ENCODE measurements at regions not wholly inside any gene's neighbourhood (a gene's known extent, or its start where the extent isn't known, plus 50 kb on each side); places are given as distances from the start of the nearest gene placed in this dataset.

DNA sequence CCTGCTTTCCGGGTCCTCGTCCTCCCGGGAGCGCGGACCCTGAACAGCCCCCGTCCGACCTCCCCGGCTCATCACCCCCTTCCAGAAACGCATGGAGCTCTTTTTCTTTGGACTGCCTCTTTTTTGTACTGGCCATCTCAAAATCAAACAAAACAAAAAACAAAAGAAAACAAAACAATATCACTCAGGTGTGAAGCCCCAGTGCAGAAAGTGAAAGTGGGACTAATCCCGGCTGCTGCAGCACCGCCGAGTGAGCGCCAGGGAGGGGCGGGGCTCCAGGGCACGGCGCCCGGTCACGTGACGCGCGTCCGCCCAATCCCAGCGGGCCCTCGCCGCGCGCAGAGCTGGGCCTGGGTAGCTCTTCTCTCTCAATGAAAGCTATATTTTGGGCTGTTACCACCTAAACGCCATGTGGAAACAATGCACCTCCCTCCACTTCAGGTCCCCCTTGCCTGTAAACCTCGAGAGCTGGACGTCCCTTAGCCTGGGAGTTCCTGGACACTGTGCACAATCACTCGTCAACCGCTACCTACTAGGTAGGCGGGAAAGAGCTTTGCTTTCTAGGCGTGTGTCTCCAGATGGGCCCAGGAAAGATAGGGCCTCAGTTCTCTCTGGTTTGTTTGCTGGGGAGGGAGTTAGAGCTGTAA, 93.7 kb upstream of the PRDM1 start:
- TF ChIP-seq, protein P1, sequence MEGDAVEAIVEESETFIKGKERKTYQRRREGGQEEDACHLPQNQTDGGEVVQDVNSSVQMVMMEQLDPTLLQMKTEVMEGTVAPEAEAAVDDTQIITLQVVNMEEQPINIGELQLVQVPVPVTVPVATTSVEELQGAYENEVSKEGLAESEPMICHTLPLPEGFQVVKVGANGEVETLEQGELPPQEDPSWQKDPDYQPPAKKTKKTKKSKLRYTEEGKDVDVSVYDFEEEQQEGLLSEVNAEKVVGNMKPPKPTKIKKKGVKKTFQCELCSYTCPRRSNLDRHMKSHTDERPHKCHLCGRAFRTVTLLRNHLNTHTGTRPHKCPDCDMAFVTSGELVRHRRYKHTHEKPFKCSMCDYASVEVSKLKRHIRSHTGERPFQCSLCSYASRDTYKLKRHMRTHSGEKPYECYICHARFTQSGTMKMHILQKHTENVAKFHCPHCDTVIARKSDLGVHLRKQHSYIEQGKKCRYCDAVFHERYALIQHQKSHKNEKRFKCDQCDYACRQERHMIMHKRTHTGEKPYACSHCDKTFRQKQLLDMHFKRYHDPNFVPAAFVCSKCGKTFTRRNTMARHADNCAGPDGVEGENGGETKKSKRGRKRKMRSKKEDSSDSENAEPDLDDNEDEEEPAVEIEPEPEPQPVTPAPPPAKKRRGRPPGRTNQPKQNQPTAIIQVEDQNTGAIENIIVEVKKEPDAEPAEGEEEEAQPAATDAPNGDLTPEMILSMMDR (IDR thresholded peaks at IDR 0.05; ENCODE audit: low read depth, low read length) = no peak
- TF ChIP-seq EZH2phosphoT487 (IDR thresholded peaks at IDR 0.05; ENCODE audit: low read depth) = no peak
